ENCODE measurements at regions not wholly inside any gene's neighbourhood (a gene's known extent, or its start where the extent isn't known, plus 50 kb on each side); places are given as distances from the start of the nearest gene placed in this dataset.

DNA sequence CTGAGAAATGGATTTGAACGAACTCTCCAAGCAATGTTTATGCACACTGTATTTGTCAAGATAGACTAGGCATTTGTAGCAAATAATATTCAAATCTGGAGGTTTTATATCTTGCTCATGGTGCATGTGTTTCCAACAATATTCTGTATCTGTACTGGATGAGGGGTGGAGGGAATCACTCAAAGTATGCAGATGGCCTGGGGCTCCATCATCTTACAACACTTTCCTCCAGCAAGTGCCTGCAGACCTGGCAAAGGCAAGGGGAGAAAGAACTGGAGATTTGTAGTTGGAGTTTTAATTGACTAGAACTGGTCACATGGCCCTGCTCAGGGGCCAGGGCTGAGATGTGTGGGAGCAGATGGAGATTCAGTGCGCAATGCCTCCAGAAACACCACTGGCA lies 309.0 kb downstream of the PLK2 start:
- H3K36me3 ChIP-seq (ENCODE audit: control insufficient read depth, insufficient read depth, low read length): no peaks in the 10 kb centered on the region
- WGBS (ENCODE audit: insufficient coverage): 81% methylated on average over 2 of the region's 2 CpGs
- H3K9me3 ChIP-seq (ENCODE audit: control insufficient read depth, insufficient read depth, low read length): no peaks in the 10 kb centered on the region
- H3K4me1 ChIP-seq (ENCODE audit: control insufficient read depth, insufficient read depth, low read length): no peaks in the 10 kb centered on the region
- no peak overlapping the region for H3K4me3 Mint-ChIP-seq
- TF ChIP-seq, protein P1, sequence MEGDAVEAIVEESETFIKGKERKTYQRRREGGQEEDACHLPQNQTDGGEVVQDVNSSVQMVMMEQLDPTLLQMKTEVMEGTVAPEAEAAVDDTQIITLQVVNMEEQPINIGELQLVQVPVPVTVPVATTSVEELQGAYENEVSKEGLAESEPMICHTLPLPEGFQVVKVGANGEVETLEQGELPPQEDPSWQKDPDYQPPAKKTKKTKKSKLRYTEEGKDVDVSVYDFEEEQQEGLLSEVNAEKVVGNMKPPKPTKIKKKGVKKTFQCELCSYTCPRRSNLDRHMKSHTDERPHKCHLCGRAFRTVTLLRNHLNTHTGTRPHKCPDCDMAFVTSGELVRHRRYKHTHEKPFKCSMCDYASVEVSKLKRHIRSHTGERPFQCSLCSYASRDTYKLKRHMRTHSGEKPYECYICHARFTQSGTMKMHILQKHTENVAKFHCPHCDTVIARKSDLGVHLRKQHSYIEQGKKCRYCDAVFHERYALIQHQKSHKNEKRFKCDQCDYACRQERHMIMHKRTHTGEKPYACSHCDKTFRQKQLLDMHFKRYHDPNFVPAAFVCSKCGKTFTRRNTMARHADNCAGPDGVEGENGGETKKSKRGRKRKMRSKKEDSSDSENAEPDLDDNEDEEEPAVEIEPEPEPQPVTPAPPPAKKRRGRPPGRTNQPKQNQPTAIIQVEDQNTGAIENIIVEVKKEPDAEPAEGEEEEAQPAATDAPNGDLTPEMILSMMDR (IDR thresholded peaks at IDR 0.05): no peak
- no peaks in the 10 kb centered on the region for H3K4me1 Mint-ChIP-seq
- no peaks in the 10 kb centered on the region for H3K9me3 Mint-ChIP-seq
- H3K27ac ChIP-seq (ENCODE audit: low read length): no peak overlapping the region
- no peaks in the 10 kb centered on the region for H3K36me3 Mint-ChIP-seq
- intact Hi-C loops (cut with micrococcal nuclease): no loop called here
- no peak overlapping the region for H3K27ac Mint-ChIP-seq
- no peak for DNase-seq
- ATAC-seq: no peak
- no peaks in the 10 kb centered on the region for H3K27me3 ChIP-seq (ENCODE audit: control insufficient read depth, insufficient read depth, low read length)
- no peaks in the 10 kb centered on the region for H3K27me3 Mint-ChIP-seq (ENCODE audit: low read depth in 2 of 2)
- H3K4me3 ChIP-seq (ENCODE audit: low read length): no peak overlapping the region

- H3K4me3 ChIP-seq (ENCODE audit: low read length): no peak overlapping the region
- no peak overlapping the region for H3K27ac ChIP-seq (ENCODE audit: low read length)
- H3K27me3 ChIP-seq (ENCODE audit: control insufficient read depth, insufficient read depth, low read length): no peaks in the 10 kb centered on the region
- H3K4me1 ChIP-seq (ENCODE audit: control insufficient read depth, insufficient read depth, low read length): no peaks in the 10 kb centered on the region
- DNase-seq (no peak), ATAC-seq (no peak)
- Mint-ChIP-seq H3K27ac (no peak overlapping the region), H3K27me3 (ENCODE audit: low read depth in 2 of 2) (no peaks in the 10 kb centered on the region), H3K4me3 (no peak overlapping the region), H3K9me3 (no peaks in the 10 kb centered on the region), H3K4me1 (no peaks in the 10 kb centered on the region), H3K36me3 (no peaks in the 10 kb centered on the region)
- no peaks in the 10 kb centered on the region for H3K9me3 ChIP-seq (ENCODE audit: control insufficient read depth, insufficient read depth, low read length)
- intact Hi-C loops (cut with micrococcal nuclease): no loop called here
- TF ChIP-seq, protein P1 (IDR thresholded peaks at IDR 0.05): no peak
- WGBS (ENCODE audit: insufficient coverage): 91% methylated on average over 3 of the region's 4 CpGs
- no peaks in the 10 kb centered on the region for H3K36me3 ChIP-seq (ENCODE audit: control insufficient read depth, insufficient read depth, low read length)
Observed at GRCh38 chr5:58149746-58150145, 310.1 kb downstream of the PLK2 start.

- H3K4me1 ChIP-seq (ENCODE audit: control insufficient read depth, insufficient read depth, low read length): no peaks in the 10 kb centered on the region
- TF ChIP-seq, protein P1 (IDR thresholded peaks at IDR 0.05): no peak
- H3K27ac ChIP-seq (ENCODE audit: low read length): no peak overlapping the region
- intact Hi-C loops (cut with micrococcal nuclease): no loop called here
- no peaks in the 10 kb centered on the region for H3K4me1 Mint-ChIP-seq
- no peak overlapping the region for H3K4me3 Mint-ChIP-seq
- no peaks in the 10 kb centered on the region for H3K27me3 Mint-ChIP-seq (ENCODE audit: low read depth in 2 of 2)
- no peaks in the 10 kb centered on the region for H3K9me3 Mint-ChIP-seq
- H3K36me3 Mint-ChIP-seq: no peaks in the 10 kb centered on the region
- H3K27ac Mint-ChIP-seq: no peak overlapping the region
- no peaks in the 10 kb centered on the region for H3K36me3 ChIP-seq (ENCODE audit: control insufficient read depth, insufficient read depth, low read length)
- H3K27me3 ChIP-seq (ENCODE audit: control insufficient read depth, insufficient read depth, low read length): no peaks in the 10 kb centered on the region
- H3K4me3 ChIP-seq (ENCODE audit: low read length): no peak overlapping the region
- H3K9me3 ChIP-seq (ENCODE audit: control insufficient read depth, insufficient read depth, low read length): no peaks in the 10 kb centered on the region
- ATAC-seq (no peak), DNase-seq (no peak)
- WGBS (ENCODE audit: insufficient coverage): 85% methylated on average over 3 of the region's 3 CpGs
Observed at GRCh38 chr5:58149345-58149744, 310.5 kb downstream of the PLK2 start.

DNA sequence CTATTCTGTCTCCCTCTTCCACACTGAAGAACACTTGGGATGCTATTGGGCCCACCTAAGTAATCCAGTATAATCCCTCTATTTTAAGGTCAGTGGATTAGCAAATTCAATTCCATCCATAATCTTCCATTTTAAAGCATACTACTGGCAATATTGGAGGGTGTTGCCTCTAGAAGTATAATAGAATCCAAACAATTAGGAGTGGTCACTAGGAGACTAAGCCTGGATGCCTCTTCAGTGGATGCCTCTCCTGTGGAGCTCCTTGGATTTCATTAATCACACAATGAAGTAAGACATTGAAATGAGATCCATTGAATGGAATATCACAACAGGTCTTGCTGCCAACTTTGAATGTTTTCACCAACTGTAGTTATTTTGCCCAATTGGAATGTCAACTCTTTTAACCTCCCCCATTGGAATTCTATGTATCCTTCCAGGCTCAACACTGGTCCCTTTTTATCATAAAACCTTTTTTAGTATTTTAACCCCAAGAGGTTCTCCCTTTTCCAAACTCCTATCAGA lies 311.6 kb downstream of the PLK2 start:
- H3K27me3 Mint-ChIP-seq (ENCODE audit: low read depth in 2 of 2): no peaks in the 10 kb centered on the region
- no peaks in the 10 kb centered on the region for H3K4me1 Mint-ChIP-seq
- no peaks in the 10 kb centered on the region for H3K36me3 ChIP-seq (ENCODE audit: control insufficient read depth, insufficient read depth, low read length)
- H3K27me3 ChIP-seq (ENCODE audit: control insufficient read depth, insufficient read depth, low read length): no peaks in the 10 kb centered on the region
- TF ChIP-seq, protein P1 (IDR thresholded peaks at IDR 0.05): no peak
- H3K27ac ChIP-seq (ENCODE audit: low read length): no peak overlapping the region
- H3K4me3 ChIP-seq (ENCODE audit: low read length): no peak overlapping the region
- no peaks in the 10 kb centered on the region for H3K4me1 ChIP-seq (ENCODE audit: control insufficient read depth, insufficient read depth, low read length)
- intact Hi-C loops (cut with micrococcal nuclease): no loop called here
- no peaks in the 10 kb centered on the region for H3K9me3 Mint-ChIP-seq
- no peak overlapping the region for H3K4me3 Mint-ChIP-seq
- H3K9me3 ChIP-seq (ENCODE audit: control insufficient read depth, insufficient read depth, low read length): no peaks in the 10 kb centered on the region
- H3K27ac Mint-ChIP-seq: no peak overlapping the region
- no peak for ATAC-seq
- no peaks in the 10 kb centered on the region for H3K36me3 Mint-ChIP-seq
- DNase-seq: no peak
